ENCODE measurements at regions not wholly inside any gene's neighbourhood (a gene's known extent, or its start where the extent isn't known, plus 50 kb on each side); places are given as distances from the start of the nearest gene placed in this dataset.

DNA sequence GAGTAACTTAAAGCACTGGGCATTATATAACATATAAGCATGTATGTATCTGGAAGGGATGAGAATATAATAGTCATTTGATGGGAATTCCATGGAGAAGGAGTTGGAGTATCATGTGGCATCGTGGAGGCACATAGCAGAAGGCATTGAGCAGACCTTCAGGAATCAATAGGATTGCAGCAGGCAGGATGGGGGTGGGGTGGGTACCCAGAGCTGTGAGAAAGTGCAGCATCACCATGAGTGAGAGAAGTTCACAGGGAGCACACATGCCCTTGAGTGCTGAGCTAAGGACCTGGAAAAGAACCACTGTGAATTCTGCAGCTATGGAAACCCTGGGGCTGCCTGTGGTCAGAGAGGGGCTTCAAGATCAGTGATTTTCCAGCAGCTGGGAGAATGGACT is 57.3 kb downstream of the MED10 start:
- TF ChIP-seq, protein P1, sequence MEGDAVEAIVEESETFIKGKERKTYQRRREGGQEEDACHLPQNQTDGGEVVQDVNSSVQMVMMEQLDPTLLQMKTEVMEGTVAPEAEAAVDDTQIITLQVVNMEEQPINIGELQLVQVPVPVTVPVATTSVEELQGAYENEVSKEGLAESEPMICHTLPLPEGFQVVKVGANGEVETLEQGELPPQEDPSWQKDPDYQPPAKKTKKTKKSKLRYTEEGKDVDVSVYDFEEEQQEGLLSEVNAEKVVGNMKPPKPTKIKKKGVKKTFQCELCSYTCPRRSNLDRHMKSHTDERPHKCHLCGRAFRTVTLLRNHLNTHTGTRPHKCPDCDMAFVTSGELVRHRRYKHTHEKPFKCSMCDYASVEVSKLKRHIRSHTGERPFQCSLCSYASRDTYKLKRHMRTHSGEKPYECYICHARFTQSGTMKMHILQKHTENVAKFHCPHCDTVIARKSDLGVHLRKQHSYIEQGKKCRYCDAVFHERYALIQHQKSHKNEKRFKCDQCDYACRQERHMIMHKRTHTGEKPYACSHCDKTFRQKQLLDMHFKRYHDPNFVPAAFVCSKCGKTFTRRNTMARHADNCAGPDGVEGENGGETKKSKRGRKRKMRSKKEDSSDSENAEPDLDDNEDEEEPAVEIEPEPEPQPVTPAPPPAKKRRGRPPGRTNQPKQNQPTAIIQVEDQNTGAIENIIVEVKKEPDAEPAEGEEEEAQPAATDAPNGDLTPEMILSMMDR (IDR thresholded peaks at IDR 0.05; ENCODE audit: partially characterized antibody, unreplicated experiment), result no peak
- Mint-ChIP-seq H3K27ac (ENCODE audit: unreplicated experiment) (peak overlapping the region; percentile 48), H3K9me3 (ENCODE audit: unreplicated experiment) (peaks cover 4% of the 10 kb centered on the region), H3K4me3 (ENCODE audit: unreplicated experiment) (peak overlapping the region; percentile 55), H3K36me3 (ENCODE audit: unreplicated experiment) (peaks cover 4% of the 10 kb centered on the region), H3K27me3 (ENCODE audit: unreplicated experiment) (peaks cover 10% of the 10 kb centered on the region), H3K4me1 (ENCODE audit: low read depth, unreplicated experiment) (peaks cover 19% of the 10 kb centered on the region)
- no peak for DNase-seq

- Mint-ChIP-seq H3K27me3 (ENCODE audit: unreplicated experiment) (peaks cover 10% of the 10 kb centered on the region), H3K9me3 (ENCODE audit: unreplicated experiment) (peaks cover 4% of the 10 kb centered on the region), H3K4me1 (ENCODE audit: low read depth, unreplicated experiment) (peaks cover 19% of the 10 kb centered on the region), H3K36me3 (ENCODE audit: unreplicated experiment) (peaks cover 4% of the 10 kb centered on the region), H3K4me3 (ENCODE audit: unreplicated experiment) (peak overlapping the region; percentile 21), H3K27ac (ENCODE audit: unreplicated experiment) (peak overlapping the region; percentile 50)
- DNase-seq, result no peak
- TF ChIP-seq, protein P1 (IDR thresholded peaks at IDR 0.05; ENCODE audit: partially characterized antibody, unreplicated experiment), result no peak
These were observed 59.2 kb downstream of the MED10 start for GRCh38 chr5:6319116-6319515.

GRCh38 chr5:6317116-6317798 is 61.1 kb downstream of the MED10 start:
- H3K36me3 Mint-ChIP-seq (ENCODE audit: unreplicated experiment), result peaks cover 4% of the 10 kb centered on the region
- H3K4me3 Mint-ChIP-seq (ENCODE audit: unreplicated experiment), result no peak overlapping the region
- TF ChIP-seq, protein P1 (IDR thresholded peaks at IDR 0.05; ENCODE audit: partially characterized antibody, unreplicated experiment), result no peak
- peaks cover 19% of the 10 kb centered on the region for H3K4me1 Mint-ChIP-seq (ENCODE audit: low read depth, unreplicated experiment)
- no peak for DNase-seq
- peaks cover 10% of the 10 kb centered on the region for H3K27me3 Mint-ChIP-seq (ENCODE audit: unreplicated experiment)
- no peak overlapping the region for H3K27ac Mint-ChIP-seq (ENCODE audit: unreplicated experiment)
- peaks cover 4% of the 10 kb centered on the region for H3K9me3 Mint-ChIP-seq (ENCODE audit: unreplicated experiment)

DNA sequence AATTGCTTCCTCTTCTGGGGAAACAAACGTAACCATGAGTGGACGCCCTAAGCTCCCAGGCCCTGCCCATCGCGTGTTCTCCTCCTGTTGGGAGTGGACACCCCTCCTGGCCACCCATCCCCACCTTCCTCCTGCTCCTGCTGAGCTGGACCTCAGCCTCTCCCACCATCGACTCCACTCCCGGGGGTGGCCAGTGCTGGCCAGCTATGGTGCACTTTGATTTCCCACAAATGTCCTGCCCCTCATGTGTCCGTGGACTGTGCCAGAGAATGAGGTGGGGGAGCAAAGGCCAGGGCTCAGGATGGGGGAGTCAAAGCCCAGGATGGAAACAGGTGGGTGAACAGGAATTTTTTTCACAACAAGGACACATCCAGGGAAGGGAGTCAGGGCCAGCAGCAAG is 62.8 kb downstream of the MED10 start:
- H3K36me3 Mint-ChIP-seq (ENCODE audit: unreplicated experiment), result no peaks in the 10 kb centered on the region
- peaks cover 13% of the 10 kb centered on the region for H3K4me1 Mint-ChIP-seq (ENCODE audit: low read depth, unreplicated experiment)
- TF ChIP-seq, protein P1 (IDR thresholded peaks at IDR 0.05; ENCODE audit: partially characterized antibody, unreplicated experiment), result no peak
- H3K9me3 Mint-ChIP-seq (ENCODE audit: unreplicated experiment), result peaks cover 1% of the 10 kb centered on the region
- DNase-seq, result no peak
- H3K4me3 Mint-ChIP-seq (ENCODE audit: unreplicated experiment), result no peak overlapping the region
- H3K27me3 Mint-ChIP-seq (ENCODE audit: unreplicated experiment), result peaks cover 3% of the 10 kb centered on the region
- no peak overlapping the region for H3K27ac Mint-ChIP-seq (ENCODE audit: unreplicated experiment)

Data from glutamatergic neuron (in vitro differentiated cells).